Epidermal melanocyte (primary cell): ENCODE measurements at regions not wholly inside any gene's neighbourhood (a gene's known extent, or its start where the extent isn't known, plus 50 kb on each side); places are given as distances from the start of the nearest gene placed in this dataset.
"Not testable (repeated sequence)": the region's sequence is repeated elsewhere in the genome, so short reads cannot be mapped to it uniquely, and the experiment has no call there.

Experiments
- DNase-seq: peaks from one replicate; pipeline ENCODE4 v3.0.0; 2011; ENCODE audit warnings: low spot score; ENCODE audit not compliant: insufficient read length

DNA sequence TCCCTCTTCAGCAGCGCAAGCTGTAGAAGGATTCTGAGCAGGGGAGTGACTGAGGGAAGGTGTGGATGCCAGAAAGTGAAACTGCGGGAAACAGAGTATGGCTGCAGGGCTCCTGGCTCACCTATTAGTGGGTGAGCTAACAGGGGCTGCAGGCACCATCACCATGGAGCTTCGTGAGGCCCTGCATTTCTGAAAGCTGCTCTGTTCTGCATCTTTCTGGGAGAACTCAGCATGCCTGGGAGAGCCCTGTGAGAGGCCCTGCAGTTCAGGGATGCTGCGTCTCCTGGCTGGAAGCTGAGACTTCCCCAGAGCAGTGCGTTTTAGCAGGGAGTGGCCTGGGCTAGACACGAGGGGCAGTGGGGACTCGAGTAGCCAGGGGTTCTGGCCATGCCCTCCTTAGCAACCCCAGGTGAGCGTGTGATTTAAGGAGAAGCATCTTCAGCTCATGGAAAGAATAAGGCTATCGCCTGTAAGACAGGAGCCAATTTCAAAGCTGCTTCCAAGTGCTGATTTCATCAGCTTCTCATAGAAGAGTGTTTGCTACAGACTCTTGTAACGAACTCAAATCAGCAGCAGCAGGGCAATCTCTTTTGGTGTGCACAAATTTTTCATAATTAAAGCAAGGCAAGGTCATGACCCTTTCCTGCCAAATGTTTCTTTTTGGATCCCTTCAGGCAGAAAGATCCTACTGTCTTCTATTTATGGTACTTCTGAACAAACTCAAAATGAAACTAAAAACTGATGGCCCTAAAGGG is 293.6 kb upstream of the ZNF32 start:
- no peak for DNase-seq

DNA sequence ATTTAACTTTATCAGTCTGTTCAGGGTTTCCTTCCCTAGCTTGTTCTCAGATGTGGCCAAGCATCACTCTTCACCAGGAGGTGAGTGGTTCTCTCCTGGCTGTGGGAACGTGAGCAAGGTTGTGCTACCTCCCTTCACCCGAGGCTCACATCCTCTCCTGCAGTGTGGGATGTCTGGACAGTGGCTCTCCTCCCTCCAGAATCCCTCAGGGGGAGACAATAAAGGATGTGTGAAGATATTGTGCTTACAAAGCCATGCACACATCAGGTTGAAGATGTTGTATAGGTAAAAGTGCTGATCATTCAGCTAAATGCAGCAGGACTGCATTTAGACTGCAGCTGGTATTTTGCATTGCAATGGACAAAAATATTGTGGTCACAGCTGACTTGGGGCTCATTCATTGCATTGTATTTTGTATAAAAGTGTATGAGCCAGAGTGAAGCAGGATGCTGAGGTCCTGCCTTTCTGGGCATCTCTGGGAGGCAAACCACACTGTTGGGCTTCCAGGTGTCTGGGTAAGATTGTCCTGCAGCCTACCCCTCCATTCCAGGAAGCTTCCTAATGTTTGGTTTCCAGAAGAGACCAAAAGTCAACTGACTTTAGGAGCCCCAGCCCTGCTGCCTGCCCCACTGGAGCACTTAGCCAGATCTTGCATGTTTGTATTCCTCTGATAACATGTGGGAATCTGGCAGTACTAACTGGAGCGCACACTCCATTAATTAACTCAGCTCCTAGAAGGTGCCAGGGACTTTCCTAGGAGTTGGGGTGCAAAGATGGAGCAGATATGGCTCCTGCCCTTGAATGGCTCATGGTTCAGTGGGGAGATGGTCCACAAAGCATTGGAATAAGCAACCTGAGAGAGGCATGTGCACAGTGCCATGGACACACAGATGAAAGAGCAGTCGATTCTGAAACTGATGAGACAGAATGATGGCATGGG is 292.5 kb upstream of the ZNF32 start:
- no peak for DNase-seq

DNA sequence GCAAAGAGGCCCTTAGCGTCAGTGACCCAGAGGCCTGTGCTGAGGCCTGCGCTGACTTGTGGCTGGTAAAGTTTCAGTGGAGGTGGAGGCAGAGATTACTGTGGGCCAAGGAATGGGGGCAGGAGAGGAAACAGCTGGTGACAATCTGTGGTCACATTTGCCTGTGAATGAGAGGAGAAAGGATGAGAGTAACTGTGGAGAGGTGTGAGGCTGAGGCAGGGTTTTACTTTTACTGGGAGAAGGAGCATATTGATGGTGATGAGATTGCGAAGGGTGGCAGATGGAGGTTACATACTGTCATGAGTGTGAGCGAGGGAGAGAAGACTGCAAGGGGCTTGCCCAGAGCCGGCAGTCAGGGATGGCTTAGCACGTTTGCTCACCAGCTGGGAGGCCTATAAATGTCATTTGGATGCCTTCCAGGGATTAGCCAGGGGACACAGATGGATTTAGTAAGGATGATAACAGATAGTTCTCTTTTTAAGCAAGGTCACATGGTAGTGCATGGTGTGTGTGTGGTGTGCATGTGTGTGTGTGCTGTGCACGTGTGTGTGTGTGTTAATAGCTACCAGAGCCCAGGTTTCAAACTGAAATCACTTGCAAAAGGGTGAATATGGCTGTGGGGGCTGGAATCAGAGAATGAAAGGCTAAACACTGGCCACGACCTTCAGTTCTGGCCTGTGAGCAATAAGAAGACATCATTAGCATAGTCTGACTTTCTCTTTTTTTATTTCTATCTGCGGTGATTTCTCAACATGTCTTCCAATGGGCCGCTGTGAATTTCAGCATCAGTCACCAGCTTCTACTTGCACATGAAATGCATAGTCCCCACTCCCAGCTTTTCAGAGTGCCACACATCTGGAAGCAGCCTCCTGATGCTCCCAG is 291.5 kb upstream of the ZNF32 start:
- DNase-seq: no peak

GRCh38 chr10:43939389-43939938 is 290.8 kb upstream of the ZNF32 start:
- no peak for DNase-seq

DNA sequence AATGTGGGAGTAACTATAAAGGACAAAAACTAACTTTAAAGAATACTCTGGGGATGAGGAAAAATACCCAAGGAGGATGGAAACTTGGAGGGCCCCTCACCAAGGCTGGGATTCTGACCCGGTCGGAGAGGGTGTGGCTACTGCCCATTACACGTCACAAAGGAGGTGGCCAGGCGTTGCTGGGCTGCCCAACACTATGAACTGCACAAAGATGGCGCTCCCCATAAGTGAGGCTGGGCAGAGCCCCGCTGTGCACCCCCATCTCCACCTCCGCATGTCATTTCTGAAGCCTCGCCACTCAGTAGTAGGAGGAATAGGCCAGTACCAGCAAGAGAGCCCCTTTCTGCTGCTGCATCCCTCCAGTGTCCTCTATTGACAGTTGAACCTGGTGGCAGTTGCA is 290.1 kb upstream of the ZNF32 start:
- DNase-seq: no peak

- no peak for DNase-seq
Measured at GRCh38 chr10:43931308-43931930, 282.7 kb upstream of the ZNF32 start.

DNA sequence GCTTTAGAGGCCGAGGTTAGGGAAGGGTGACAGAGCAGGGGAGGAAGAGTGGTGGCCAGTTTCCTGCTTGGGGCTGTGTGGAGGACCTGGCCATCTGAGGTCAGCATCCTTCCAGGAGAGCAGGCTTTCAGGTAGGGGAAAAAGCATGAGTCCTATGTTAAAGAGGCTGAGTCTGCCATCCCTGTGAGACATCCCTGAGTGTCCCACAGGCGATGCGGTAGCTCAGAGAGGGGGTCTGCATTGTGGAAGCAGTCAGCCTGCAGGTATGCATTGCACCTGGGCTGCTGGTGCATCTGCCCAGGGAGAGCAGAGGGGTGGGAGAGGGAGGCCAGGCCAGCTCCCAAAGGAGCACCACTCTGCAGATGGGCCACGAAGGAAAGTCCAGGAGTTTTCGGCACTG is 282.1 kb upstream of the ZNF32 start:
- DNase-seq: no peak

DNA sequence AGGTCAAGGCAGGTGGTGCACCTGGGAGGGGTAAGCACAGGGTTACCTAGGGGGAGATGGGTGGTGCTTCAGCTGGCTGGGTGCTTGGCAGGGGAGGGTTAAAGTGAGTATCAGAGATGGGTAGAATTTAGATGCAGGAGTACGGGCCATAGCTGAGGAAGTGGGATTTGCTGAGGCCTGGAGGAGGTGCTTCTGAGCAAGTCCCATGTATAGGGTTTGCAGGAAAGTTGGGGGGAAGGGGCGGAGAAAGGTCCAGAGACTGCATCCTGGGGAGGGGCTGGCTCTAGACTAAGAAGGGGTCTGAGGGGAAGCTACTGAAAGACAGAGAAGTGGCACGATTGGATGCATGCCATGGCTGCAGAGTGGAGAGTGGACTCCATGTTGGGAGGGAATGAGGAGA is 281.6 kb upstream of the ZNF32 start:
- no peak for DNase-seq

GRCh38 chr10:43929122-43929521 is 280.4 kb upstream of the ZNF32 start:
- no peak for DNase-seq

- no peak for DNase-seq
Measured at GRCh38 chr10:43928425-43928968, 279.8 kb upstream of the ZNF32 start.

- DNase-seq: no peak
Measured at GRCh38 chr10:43926875-43927406, 278.3 kb upstream of the ZNF32 start.

DNA sequence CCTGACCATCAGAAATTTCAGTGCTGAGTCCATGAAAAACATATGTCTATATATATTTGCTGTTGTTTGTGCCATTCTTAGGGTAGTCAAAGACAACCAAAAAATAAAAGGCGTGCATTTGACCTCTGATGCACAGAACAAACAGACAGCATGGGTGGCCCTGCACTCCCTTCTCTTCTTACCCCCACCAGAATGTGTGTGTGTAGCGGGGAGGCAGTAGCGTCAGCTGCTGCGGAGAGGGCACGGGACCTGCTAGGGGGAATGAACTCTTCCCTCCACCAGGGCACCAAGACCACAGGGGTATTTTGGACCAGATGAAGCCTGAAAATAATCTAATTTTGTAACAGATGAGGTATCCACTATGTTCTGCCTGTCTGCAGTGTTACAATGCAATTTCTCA is 277.7 kb upstream of the ZNF32 start:
- no peak for DNase-seq

DNA sequence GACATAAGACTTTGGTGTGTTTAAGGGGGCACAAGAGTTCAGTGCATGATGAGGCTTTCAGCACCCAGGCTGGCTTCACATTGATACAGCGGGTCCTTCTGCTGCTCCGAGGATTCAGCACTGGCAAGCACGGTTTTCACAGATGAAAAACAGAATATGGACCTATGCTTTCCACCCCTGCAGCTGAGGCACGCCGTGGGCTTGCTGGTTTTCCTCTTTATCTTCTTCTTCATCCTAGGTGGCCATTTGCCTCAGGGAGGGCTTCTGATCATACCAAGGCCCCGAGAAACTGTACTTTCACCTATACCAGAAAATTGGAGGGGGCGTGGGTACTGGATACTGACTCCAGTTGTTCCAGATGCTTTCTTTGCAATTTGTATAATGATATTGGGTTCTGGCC is 277.1 kb upstream of the ZNF32 start:
- DNase-seq: no peak

DNA sequence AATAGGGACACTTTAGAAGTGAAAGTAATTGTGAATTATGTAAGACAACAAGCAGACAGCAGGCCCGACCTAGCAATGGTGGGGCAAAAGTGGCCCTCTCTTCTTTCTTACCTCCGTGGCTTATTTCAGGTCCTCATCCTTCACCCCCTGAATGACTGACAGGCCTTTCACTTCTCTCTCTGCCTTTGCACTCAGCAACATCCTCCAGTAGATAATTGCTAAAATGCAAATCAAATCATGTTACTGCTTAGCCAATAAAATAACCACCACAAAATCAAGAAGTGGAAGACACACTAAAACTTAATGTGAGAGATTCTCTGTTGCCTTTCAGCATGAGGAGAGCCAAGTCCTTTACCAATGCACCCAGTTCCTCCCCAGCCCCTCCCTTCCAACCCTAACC is 274.6 kb upstream of the ZNF32 start:
- no peak for DNase-seq

DNA sequence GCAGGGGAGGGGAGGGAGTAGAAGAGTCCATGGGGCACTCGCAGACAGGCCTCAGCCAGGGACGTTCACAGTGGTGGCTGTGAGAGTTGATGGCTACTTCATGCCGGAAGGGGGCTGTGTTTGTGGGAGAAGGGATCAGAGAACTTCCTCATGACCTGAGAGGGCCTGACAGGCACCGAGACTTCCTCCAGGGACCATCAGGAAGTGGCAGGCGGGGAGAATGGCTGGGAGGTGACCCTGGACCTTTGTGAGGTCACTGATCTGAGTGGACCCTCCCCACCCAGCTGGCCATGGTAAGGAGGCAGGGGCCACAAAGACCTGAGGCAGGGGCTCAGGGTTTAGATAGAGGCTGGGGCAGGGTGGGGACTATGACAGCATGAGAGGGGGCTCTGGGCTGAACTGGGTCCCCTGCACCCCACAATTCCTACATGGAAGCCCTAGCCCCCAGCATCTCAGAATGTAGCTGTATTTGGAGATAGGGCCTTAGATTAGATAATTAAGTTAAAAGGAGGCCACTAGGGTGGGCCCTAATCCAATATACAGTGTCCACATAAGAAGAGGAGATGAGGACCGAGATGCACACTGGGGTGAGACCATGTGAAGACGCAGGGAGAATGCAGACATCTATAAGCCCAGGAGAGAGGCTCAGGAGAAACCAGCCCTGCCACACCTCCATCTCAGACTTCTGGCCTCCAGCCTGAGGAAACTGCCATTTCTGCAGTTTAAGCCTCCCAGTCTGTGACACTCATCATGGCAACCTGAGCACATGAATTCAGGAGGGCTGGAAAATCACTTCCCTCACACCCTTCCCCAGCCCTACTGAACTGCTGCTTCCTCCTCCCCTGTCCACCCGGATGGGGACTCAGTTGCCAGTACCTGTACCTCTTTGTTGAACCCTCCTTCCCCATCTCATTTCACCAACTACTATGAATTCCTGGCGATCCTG is 273.9 kb upstream of the ZNF32 start:
- no peak for DNase-seq

DNA sequence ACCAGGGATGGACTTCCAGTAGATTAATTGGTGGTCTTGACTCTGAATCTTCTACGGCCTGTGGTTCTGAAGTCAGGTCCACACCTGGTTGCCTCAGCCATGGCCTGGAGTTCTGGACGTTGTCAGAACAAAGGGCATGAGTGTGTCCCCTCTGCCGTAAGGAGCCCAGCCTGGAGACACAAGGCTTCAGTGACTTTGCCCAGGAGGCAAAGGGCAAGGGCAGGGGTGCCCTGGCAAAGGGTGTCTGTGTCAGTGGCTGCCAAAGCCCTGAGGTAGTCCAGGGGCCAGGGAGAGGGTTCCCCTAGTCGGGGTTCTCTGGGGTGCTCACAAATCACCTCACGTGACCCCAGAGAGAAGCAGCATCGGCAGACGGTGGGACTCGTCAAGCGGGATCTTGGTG is 273.2 kb upstream of the ZNF32 start:
- DNase-seq: no peak

DNA sequence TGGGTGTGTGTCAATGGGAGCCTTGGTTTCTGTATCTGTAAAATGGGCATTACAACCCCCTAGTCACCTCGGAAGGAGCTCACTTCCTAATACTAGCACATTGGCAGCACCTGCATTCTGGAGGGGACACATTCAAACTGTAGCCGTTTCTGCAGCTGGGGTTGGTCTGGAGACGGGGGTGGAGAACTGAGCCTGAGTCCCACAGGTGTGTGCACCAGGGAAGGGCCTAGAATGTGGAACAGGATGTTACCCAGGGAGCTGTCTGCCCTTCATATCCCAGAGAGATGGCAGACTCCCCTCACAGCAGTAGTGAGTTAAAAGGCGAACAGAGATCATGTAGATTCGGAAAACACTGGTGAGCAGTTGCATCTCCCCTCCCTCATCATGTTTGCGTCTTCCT is 272.8 kb upstream of the ZNF32 start:
- no peak for DNase-seq

GRCh38 chr10:43920236-43920758 is 271.6 kb upstream of the ZNF32 start:
- DNase-seq: not testable (repeated sequence)

DNA sequence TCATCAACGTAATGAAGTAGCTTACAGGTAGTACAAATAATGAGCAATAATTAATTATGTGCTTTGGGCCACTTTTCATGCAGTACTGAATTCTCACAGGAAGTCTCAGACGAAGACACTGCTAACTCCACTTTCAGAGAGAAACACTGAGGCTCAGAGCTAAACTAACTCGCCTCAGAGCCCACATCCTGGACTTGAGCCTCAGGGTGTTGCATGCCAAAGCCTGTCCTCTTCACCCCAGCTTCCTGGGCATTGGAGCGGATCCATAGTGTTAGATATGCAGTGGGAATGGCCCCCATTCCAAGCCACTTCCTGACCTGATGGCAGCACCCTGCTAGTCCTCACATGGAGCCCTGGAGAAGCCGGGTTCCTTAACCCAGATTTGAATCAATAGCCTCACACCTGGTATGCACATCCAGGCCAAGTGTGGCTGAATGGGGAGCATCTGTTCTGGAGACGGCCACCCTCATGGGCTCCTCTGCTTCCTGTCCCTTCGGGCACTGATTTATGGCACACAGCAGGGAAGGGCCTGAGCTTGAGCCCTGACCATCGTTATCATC is 265.1 kb upstream of the ZNF32 start:
- no peak for DNase-seq
